Stimulated activated CD8-positive, alpha-beta memory T cell treated with anti-CD3 and anti-CD28 coated beads, Interleukin-15, amount 100 ng/mL, for 4 hours (primary cell): ENCODE measurements at regions not wholly inside any gene's neighbourhood (a gene's known extent, or its start where the extent isn't known, plus 50 kb on each side); places are given as distances from the start of the nearest gene placed in this dataset.

Experiments
- DNase-seq, 2 donors: peaks; one replicate each; pipeline ENCODE4 v3.0.0-alpha.2; 2020; ENCODE audit warnings: low read depth in 2 of 2

DNA sequence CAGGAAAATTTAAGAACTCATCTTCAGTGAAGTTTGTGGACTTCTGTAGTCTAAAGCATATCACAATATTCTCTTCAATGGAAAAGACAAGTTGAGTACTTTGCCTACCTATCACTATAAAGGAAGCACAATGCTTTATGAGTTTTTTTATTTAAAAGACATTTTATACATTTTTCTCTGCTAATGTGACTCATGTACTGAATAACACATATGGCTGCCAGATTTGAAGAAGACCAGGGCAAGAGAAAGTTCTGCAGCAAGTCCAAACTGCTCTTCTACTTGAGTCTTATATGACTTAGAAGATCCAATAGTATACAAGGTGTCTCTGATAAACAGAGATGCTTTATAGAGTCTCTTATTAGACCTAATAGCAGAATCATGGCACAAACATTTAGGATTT lies 978.4 kb downstream of the TLE4 start:
- DNase-seq, result no peak

- DNase-seq, result no peak
These were observed 975.8 kb downstream of the TLE4 start for GRCh38 chr9:80547613-80548012.

DNA sequence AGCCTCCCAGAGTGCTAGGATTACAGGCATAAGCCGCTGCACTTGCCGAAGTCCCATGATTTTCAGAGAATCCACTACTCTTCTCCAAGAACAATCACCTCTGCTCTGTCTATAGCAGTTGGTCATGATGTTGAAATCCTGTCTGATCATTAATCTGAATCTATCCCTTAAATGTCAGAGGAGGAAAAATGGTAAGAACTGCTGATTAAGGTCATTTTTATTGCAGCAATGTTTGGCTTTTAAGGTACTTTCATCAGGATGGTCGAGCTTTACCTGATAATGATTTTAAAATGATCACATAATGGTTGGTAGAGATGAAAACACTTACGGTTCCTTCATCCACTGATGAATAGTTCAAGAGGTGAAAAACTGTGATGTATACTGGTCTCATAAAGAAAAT lies 968.6 kb downstream of the TLE4 start:
- no peak for DNase-seq

- no peak for DNase-seq
These were observed 967.2 kb downstream of the TLE4 start for GRCh38 chr9:80538976-80539375.

GRCh38 chr9:80522465-80522864 lies 950.7 kb downstream of the TLE4 start:
- no peak for DNase-seq

GRCh38 chr9:80521151-80521550 lies 949.4 kb downstream of the TLE4 start:
- DNase-seq, result no peak

GRCh38 chr9:80520231-80520630 lies 948.5 kb downstream of the TLE4 start:
- DNase-seq, result no peak

DNA sequence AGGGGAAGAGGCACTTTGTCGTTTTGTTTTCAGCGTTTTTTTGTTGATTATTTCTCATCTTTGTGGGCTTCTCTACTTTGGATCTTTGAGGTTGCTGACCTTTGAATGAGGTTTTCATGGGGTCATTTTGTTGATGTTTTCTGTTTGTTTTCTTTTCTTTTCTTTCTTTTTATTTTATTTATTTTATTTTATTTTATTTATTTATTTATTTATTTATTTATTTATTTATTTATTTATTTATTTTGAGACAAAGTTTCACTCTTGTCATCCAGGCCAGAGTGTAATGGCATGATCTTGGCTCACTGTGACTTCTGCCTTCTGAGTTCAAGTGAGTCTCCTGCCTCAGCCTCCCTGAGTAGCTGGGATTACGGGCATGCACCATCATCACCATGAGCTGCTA lies 946.7 kb downstream of the TLE4 start:
- no peak for DNase-seq

DNA sequence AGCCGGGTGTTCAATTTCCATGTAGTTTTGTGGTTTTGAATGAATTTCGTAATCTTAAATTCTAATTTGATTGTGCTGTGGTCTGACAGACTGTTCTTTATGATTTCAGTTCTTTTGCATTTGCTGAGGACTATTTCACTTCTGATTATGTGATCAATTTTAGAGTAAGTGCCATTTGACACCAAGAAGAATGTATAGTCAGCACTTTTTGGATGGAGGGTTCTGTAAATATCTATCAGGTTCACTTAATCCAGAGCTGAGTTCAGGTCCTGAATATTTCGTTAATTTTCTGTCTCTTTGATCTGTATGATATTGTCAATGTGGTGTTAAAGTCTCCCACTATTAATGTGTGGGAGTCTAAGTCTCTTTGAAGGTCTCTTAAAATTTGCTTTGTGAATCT lies 944.9 kb downstream of the TLE4 start:
- no peak for DNase-seq

DNA sequence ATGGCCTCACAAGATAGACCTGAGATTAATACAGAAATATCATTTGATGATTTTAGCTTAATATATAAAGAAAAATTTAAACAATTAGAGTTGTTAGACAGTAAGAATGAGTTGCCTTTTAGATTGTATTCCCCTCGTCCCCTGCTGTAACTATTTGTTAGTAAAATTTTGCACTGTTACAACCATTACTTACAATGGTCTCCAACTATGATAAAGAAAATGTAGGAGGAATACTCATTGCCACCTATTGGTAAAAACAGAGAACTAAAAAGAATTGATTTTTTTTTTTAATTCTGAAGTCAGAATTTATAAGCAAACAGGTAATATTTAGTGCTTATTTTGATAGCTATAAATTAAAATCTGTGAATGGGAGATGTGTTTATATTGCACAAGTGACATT lies 937.6 kb downstream of the TLE4 start:
- DNase-seq, result no peak

DNA sequence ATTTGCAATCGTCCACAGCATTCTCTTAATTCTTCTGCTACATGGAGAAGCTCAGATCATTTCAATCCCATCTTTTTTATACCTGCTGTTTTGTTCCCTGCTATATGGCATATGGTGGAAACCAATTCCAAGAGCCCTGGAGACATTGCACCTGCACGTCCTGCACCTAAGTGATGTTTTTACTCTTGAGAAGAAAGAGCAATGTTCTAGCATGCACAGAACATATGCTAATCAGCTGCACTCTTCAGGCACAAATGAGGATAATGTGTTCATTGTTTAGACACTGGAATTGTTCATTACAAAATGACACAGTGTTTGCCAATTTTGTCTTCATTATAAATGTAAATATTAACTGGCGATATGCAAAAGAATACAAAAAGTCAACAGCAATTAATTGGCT lies 935.8 kb downstream of the TLE4 start:
- DNase-seq, result no peak

DNA sequence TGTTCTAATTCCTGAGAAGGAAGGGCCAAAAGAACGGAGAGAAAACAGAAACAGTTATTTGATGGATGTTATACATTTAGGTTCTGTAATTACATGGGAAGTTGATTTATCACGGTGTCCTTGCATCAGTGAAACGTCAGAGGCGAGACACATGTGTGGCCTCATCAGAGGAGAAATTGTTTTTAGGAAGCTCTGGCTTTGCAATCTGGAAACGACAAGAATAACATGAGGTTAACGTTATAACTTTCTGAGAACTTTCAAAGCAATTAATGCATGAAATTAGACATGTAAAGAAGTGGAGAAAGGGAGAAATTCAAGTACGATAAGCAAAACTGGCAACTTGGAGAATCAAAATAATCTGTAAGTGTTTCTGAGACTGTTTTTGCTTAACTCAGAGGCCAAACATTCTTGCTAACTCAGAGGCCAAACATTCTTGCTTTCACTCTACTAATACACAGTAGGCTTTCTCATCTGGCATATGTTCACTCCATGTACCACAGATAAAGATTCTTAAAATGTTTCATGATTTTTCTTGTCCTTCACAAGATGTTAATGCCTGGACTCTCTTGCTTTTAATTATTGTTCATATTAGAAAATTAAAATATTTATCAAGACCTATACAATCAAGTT lies 933.0 kb downstream of the TLE4 start:
- no peak for DNase-seq

DNA sequence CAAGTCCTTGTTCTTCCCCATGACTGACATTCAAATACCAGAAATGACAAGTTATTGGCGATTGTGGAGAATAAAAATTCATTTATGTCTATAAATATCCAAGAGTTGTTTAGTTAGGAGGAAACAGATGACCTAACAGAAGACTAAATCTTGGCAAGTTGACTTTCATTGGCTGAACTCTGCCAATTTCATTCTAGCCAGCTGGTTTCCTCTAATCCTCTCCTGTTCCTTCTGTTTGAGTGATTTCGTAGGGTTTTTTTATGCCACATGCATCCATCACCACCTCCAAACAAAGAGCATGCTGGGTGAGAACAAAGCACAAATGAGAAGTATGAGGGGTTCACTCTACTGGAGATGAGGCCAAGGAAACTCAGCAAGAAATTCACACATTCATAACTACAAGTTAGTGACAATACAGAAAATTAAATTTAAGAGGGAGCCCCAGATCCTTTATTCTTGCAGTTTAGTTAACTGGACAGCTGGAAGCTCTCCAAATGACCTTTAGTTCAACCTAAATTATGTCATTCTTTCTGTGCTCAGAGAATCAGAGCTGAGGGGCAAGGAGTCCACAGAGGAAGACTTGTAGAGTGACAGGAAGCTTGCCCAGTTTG lies 932.0 kb downstream of the TLE4 start:
- DNase-seq, result no peak

DNA sequence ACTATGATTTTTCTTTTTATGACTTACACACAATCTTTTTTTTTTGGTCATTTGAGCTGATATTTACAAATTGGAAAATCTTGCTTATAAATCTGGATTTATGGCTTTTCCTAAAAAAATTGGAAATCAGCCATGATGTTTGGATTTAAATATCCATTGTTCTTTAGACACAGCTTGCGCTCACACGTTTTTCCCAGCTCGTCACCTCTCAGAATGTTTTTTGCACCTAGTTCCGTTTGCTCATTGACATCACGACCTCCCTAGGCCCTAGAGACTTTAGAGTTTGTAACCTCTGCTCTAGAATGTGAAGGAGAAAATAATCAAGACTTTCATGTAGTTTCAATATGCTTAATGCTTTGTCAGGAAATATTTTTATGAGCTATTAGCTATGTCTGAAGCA lies 930.5 kb downstream of the TLE4 start:
- DNase-seq, result no peak

DNA sequence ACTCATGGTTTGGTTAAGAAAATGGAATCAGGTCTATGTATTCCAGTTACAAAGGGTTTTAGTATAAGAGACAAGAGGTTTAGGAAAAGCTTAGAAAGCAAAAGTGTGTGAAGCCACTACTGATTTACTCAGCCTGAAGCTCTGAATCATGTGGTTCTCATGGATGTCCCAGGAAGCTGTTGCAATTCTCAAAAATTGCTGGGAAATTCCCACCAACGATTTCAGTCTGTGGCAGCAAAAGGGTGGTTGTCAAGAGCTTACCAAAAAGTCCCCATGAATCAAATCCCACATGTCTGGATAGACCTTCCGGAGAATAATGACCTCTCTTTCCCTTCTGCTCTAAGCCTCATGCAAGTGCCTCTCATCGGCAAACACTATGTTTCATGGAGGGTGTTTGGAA lies 929.9 kb downstream of the TLE4 start:
- no peak for DNase-seq

DNA sequence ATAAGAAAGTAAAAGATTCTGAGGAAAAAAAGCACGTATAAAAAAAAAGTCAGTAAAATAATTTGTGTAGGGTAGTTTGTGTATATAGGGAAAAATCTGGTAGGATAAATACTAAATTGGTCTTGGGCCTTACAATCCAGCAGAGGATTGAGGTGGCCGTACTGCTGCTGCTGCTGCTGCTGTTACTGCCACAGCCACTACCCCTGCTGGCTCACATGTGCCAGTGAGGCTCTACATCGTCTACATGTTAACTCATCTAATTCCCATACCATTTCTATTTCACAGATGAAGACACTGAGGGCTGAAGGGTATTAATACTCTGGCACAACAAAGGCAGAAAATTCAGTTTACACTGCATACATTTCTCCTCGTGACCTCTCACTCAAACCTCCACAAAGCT lies 928.5 kb downstream of the TLE4 start:
- no peak for DNase-seq

DNA sequence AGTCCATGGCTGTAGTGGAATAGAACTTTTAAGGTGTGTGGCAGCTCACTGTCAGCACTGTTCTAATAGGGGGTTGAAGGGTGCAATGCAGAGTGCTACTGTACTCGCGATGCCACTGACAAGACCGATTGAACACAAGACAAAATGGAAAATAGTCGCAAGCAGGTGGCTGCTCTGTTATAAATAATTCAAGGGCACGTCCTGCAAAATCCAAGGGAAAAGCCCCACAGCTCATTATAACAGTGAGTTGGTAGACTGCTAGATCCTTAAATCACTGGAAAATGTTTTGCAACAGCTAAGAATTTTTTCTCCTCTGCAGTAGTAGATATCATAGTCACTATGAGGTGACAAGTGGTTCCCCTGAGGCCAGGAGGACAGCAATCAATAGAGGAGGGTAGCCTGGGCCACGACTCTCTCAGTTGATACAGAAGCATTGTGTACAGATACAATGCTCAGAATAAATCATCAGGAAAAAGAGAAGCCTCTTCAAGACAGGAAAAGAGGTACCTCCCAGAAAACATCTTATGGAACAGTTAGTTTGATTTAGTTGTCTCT lies 926.3 kb downstream of the TLE4 start:
- no peak for DNase-seq

DNA sequence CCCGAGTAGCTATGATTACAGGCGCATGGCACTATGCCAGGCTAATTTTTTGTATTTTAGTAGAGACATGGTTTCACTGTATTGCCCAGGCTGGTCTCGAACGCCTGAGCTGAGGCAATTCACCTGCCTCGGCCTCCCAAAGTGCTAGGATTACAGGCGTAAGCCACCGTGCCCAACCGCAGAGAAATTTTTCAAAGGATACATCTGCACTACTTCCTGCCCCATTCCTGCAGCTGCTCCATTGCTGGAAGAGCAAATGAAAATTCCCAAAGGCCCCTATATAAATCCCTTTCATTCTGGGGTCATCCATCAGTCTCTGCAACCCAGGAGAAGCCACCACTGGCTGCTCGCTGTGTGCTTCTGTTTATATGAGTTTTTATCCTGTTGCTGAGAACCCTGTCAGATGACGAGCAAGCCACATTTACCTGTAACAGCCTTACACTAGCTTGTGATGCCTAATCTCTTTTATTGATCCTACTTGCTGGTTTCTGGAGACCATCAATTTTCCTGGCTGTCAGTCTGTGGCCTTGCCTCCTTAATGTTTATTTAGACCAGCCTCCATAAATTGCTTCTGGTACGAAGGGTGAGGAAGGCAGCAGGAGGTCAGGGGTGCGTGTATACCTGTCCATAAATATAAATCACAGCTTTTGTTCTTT lies 925.3 kb downstream of the TLE4 start:
- no peak for DNase-seq

- DNase-seq, result no peak
These were observed 921.5 kb downstream of the TLE4 start for GRCh38 chr9:80493258-80493657.

DNA sequence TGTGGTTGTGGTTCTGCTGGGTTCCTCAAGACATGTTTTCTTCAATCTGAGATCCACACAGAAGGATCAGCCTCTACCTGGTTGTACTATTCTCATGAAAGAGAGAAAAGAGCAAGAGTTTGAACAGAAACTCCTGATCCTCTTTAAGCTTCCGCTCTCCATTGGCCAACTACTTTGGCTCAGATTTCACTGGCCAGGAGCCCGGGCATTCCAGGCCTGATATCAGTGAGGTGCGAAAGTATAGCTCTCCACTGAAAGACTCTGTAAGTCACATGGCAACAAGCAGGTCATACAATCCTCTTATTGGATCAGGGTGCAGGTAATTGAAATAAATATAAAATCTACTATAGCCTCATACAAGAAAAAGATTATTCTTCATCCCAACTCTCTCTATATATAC lies 920.5 kb downstream of the TLE4 start:
- no peak for DNase-seq

DNA sequence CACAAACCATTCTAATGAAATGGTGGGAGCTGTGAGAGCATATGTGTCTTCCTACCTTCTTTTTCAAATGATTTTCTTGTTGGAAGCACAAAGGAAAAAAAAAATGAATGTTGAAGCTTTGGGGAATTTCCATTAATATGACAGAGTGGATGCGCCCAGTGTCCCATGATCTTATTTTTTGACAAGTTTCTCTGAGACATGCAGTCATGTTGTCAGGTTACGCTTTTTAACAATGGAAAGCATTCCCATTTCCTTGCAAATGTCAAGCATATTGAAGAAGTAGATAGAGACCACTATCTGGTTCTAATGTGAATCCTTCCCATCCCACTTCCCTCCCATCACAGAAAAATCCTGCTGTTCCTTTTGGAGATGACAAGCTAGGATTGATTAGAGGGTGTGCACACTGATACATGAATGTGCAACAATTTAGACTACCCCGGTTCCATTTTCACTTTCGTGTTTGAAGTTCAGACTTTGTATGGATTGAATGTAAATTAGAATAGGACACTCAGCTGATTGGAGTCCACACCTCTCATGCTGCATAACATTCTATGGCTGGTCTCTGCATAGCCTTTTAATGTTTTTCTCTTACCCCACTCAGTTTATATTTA lies 919.4 kb downstream of the TLE4 start:
- no peak for DNase-seq

GRCh38 chr9:80489329-80489728 lies 917.6 kb downstream of the TLE4 start:
- no peak for DNase-seq
